ENCODE measurements at regions not wholly inside any gene's neighbourhood (a gene's known extent, or its start where the extent isn't known, plus 50 kb on each side); places are given as distances from the start of the nearest gene placed in this dataset.

DNA sequence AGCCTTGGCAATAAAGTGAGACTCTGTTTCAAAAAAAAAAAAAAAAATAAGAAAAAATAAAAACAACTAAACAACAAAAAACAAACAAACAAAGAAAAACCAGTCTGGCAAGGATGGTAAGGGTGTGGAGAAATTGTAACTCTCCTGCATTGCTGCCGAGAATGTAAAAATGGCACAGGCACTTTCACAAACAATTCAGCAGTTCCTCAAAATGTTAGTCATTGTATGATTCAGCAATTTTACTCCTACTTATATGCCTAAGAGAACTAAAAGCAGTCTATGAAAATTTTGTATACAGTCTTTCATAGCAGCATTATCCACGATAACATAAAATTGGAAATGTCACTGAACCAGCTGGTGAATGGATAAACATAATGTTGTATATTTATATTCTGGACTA lies 280.4 kb downstream of the CDH9 start:
- no peaks in the 10 kb centered on the region for H3K27me3 Mint-ChIP-seq (ENCODE audit: insufficient read depth)
- H3K27ac Mint-ChIP-seq, result no peak overlapping the region
- peaks cover 17% of the 10 kb centered on the region for H3K9me3 Mint-ChIP-seq
- no peak overlapping the region for H3K4me3 Mint-ChIP-seq
- no peaks in the 10 kb centered on the region for H3K4me1 Mint-ChIP-seq (ENCODE audit: low read depth)
- no peaks in the 10 kb centered on the region for H3K36me3 Mint-ChIP-seq (ENCODE audit: low read depth)
- TF ChIP-seq, protein P1, sequence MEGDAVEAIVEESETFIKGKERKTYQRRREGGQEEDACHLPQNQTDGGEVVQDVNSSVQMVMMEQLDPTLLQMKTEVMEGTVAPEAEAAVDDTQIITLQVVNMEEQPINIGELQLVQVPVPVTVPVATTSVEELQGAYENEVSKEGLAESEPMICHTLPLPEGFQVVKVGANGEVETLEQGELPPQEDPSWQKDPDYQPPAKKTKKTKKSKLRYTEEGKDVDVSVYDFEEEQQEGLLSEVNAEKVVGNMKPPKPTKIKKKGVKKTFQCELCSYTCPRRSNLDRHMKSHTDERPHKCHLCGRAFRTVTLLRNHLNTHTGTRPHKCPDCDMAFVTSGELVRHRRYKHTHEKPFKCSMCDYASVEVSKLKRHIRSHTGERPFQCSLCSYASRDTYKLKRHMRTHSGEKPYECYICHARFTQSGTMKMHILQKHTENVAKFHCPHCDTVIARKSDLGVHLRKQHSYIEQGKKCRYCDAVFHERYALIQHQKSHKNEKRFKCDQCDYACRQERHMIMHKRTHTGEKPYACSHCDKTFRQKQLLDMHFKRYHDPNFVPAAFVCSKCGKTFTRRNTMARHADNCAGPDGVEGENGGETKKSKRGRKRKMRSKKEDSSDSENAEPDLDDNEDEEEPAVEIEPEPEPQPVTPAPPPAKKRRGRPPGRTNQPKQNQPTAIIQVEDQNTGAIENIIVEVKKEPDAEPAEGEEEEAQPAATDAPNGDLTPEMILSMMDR (IDR thresholded peaks at IDR 0.05), result no peak
- no peak for DNase-seq

DNA sequence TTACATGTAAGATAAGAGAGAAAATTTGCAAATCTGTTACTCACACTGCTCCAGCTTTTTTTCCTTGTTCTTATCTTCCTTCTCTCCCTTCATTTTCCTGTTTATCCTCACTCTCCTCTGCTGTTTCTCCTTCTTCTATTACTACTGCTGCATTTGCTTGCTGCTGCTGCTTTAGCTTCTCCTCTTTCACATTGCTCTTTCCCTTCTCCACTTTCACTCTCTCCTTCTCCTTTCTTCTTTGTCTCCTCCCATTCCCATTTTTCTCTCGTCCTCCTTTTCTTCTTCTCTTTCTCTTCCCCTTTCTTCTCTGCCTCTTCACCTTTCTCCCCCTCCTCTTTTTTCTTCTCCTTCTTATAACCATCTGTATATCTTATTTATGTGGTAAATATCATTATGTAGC lies 288.6 kb downstream of the CDH9 start:
- Mint-ChIP-seq H3K27me3 (ENCODE audit: insufficient read depth) (no peaks in the 10 kb centered on the region; the same call in 1 of the 2 replicates), H3K9me3 (peaks cover 11% of the 10 kb centered on the region), H3K36me3 (ENCODE audit: low read depth) (no peaks in the 10 kb centered on the region), H3K27ac (no peak overlapping the region), H3K4me3 (no peak overlapping the region), H3K4me1 (ENCODE audit: low read depth) (no peaks in the 10 kb centered on the region)
- TF ChIP-seq, protein P1 (IDR thresholded peaks at IDR 0.05), result no peak
- no peak for DNase-seq

DNA sequence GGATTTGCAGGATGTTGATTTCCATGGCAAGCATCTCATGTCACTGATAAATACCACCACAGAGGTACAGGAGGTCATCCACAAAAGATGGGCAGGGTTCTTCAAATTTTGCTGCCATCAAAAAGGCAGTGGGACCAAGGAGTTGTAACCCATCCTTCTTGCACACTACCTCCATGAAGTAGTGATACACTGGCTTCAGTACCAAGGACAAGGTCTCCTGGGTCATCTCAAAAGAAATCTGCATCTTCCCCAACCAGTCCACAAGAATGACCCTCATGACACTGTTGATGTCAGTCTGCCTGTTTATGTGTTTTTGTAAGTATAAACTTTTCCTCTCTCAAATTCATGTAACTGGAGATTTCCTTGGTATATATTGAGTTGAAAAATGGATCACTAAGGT lies 298.2 kb downstream of the CDH9 start:
- Mint-ChIP-seq H3K9me3 (peaks cover 3% of the 10 kb centered on the region; the same call in 1 of the 2 replicates), H3K36me3 (ENCODE audit: low read depth) (no peaks in the 10 kb centered on the region), H3K27ac (no peak overlapping the region), H3K27me3 (ENCODE audit: insufficient read depth) (no peaks in the 10 kb centered on the region), H3K4me3 (no peak overlapping the region), H3K4me1 (ENCODE audit: low read depth) (no peaks in the 10 kb centered on the region)
- DNase-seq, result no peak
- TF ChIP-seq, protein P1 (IDR thresholded peaks at IDR 0.05), result no peak

DNA sequence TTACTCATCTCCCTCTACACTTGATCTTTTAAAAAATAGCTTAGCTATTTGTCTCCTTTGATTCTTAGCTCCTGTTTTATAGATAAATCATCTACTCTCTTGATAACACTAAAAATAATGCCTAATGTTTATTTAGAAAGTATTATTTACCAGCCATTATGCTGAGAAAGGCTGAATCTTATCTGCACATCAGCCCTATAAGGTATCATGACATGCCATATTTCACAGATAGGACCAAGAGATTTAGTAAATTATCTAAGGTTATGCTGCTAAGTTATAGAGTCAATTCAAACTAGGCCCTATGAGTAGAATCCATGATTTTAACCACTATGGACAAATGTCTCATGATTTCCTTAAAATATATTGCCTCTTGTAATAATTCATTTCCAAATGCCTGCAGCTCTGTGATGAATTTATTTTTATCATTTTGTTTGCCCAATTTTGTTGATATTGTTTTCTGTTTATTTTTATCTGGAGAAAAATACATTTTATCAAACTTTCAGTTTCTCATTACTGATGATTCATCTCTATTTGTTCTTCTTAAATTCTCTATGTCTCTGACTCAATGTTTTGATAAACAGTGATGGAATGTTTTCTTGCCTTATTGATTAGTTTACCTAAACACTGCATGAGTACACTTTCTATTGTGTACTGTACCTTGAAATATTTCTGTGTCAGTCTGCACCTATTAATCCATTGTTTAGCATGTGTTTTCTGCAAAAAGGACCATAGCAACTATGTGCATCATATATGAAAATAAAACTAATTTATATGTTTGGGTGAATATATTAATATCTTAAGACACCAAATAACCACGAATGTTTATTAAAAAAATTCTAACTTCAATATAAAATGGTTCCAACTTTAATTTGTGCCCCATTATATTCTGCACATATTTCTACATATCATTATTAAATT lies 300.8 kb downstream of the CDH9 start:
- TF ChIP-seq, protein P1 (IDR thresholded peaks at IDR 0.05), result no peak
- no peak for DNase-seq
- no peaks in the 10 kb centered on the region for H3K36me3 Mint-ChIP-seq (ENCODE audit: low read depth)
- H3K4me3 Mint-ChIP-seq, result no peak overlapping the region
- no peak overlapping the region for H3K27ac Mint-ChIP-seq
- no peaks in the 10 kb centered on the region for H3K27me3 Mint-ChIP-seq (ENCODE audit: insufficient read depth)
- peaks cover 18% of the 10 kb centered on the region for H3K9me3 Mint-ChIP-seq
- H3K4me1 Mint-ChIP-seq (ENCODE audit: low read depth), result no peaks in the 10 kb centered on the region

DNA sequence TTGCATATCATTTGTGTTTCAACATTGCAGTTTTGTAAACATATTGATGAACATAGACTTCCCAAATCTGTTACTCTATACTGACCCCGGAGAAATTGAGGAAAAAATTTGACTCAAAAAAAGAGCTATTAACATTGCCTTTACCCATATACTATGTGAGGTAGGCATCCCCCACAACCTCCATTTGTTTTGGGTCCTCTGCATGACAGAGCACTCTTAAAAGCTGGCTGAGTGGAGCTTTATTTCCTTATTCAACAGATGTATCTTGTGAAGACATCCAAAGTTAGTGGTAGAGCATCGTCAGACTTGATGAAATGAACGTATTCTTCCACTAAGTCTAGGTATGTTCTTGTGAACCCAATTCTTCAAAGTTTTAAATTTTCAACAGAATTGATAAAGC lies 310.5 kb downstream of the CDH9 start:
- Mint-ChIP-seq H3K9me3 (peaks cover 28% of the 10 kb centered on the region), H3K27ac (no peak overlapping the region), H3K36me3 (ENCODE audit: low read depth) (no peaks in the 10 kb centered on the region), H3K4me3 (no peak overlapping the region), H3K27me3 (ENCODE audit: insufficient read depth) (no peaks in the 10 kb centered on the region), H3K4me1 (ENCODE audit: low read depth) (no peaks in the 10 kb centered on the region)
- TF ChIP-seq, protein P1 (IDR thresholded peaks at IDR 0.05), result no peak
- DNase-seq, result no peak

Measured in HFFc6 (cell line).